ENCODE measurements at regions not wholly inside any gene's neighbourhood (a gene's known extent, or its start where the extent isn't known, plus 50 kb on each side); places are given as distances from the start of the nearest gene placed in this dataset.

DNA sequence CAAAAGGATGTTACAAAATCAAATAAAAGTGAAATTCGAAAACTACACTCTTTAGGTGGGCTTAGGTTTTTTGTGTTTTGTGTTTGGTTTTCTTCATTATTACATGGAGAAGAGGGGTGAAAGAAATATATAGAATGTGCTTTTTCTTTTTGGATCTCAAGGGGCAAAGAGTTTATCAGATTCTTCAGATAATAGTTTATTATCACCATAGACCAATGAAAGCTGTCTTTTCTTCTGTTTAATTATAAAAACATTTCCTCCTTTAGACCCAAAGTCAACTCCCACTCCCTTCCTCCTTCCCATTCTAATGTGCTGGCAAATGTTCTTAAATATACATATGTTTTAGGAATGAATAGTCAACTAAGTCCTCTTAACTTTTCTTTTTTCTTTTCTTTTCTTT lies 167.6 kb downstream of the AKR1D1 start:
- no peak for TF ChIP-seq CTCF (IDR thresholded peaks at IDR 0.05)
- no peak for TF ChIP-seq POLR2AphosphoS5 (IDR thresholded peaks at IDR 0.05)
- TF ChIP-seq EP300 (IDR thresholded peaks at IDR 0.05): no peak

Data from esophagus muscularis mucosa (tissue), 4 donors.